Liver (tissue), 3 donors: ENCODE measurements at regions not wholly inside any gene's neighbourhood (a gene's known extent, or its start where the extent isn't known, plus 50 kb on each side); places are given as distances from the start of the nearest gene placed in this dataset.

ENCODE experiments used
- CTCF ChIP-seq: fragments of 150-350 bp; IDR thresholded peaks from 2 replicates; pipeline ENCODE4 v1.5.1; 2017; ENCODE audit warnings: improper control_type of control experiment, low read depth, low read length; ENCODE audit not compliant: missing input control
- FOXA1 ChIP-seq: IDR thresholded peaks from 2 replicates; pipeline ENCODE4 v1.6.1; 2016; ENCODE audit warnings: antibody characterized with exemption
- MAX ChIP-seq: IDR thresholded peaks from 2 replicates; pipeline ENCODE4 v1.6.1; 2016; ENCODE audit warnings: antibody characterized with exemption
- SP1 ChIP-seq: IDR thresholded peaks from 2 replicates; pipeline ENCODE4 v1.6.1; 2018; ENCODE audit warnings: antibody characterized with exemption, mild to moderate bottlenecking
- ZBTB33 ChIP-seq: IDR thresholded peaks from 2 replicates; pipeline ENCODE4 v1.6.1; 2016; ENCODE audit warnings: antibody characterized with exemption
- donor health status: healthy.
- donor health status: healthy.

GRCh38 chr11:92140021-92140420 lies 84.6 kb upstream of the FAT3 start:
- TF ChIP-seq CTCF (no peak), ZBTB33 (no peak), FOXA1 (no peak), SP1 (no peak), MAX (no peak)
